ENCODE measurements at regions not wholly inside any gene's neighbourhood (a gene's known extent, or its start where the extent isn't known, plus 50 kb on each side); places are given as distances from the start of the nearest gene placed in this dataset.

DNA sequence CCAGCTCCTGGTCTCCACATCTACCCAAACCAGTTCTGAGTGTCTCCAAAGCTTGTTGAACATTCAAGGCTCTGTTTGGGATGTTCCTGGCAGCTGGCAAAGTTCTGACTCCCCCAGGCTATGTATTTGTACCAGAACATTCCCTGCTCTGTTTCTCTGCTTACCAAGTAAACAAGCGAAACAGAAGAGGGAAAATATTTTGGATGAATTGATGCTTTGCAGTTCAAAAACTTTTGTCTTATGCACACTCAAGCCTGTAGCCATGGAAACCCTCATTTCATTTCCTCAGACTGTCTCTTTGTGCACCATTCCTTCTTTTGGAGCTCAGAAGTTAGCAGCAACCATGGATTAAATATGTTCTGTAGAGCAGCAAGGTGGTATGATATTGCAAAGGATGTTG, 145.8 kb downstream of the ACTL7B start:
- H3K9me3 ChIP-seq, result no peaks in the 10 kb centered on the region
- intact Hi-C loops (cut with DNase I), result no loop called here
- no peaks in the 10 kb centered on the region for H3K36me3 ChIP-seq
- no peak for DNase-seq
- WGBS (ENCODE audit: insufficient coverage, low coverage, low lambda C conversion rate, missing lambda C conversion rate), result 67% methylated on average over 1 of the region's 1 CpG
- no peak for ATAC-seq
- H3K27me3 ChIP-seq, result no peaks in the 10 kb centered on the region
- H3K27ac ChIP-seq, result no peak overlapping the region
- TF ChIP-seq, protein P1, sequence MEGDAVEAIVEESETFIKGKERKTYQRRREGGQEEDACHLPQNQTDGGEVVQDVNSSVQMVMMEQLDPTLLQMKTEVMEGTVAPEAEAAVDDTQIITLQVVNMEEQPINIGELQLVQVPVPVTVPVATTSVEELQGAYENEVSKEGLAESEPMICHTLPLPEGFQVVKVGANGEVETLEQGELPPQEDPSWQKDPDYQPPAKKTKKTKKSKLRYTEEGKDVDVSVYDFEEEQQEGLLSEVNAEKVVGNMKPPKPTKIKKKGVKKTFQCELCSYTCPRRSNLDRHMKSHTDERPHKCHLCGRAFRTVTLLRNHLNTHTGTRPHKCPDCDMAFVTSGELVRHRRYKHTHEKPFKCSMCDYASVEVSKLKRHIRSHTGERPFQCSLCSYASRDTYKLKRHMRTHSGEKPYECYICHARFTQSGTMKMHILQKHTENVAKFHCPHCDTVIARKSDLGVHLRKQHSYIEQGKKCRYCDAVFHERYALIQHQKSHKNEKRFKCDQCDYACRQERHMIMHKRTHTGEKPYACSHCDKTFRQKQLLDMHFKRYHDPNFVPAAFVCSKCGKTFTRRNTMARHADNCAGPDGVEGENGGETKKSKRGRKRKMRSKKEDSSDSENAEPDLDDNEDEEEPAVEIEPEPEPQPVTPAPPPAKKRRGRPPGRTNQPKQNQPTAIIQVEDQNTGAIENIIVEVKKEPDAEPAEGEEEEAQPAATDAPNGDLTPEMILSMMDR (IDR thresholded peaks at IDR 0.05), result no peak
- no peak for TF ChIP-seq POLR2A (IDR thresholded peaks at IDR 0.05)
- no peaks in the 10 kb centered on the region for H3K4me1 ChIP-seq
- H3K4me3 ChIP-seq, result no peak overlapping the region

DNA sequence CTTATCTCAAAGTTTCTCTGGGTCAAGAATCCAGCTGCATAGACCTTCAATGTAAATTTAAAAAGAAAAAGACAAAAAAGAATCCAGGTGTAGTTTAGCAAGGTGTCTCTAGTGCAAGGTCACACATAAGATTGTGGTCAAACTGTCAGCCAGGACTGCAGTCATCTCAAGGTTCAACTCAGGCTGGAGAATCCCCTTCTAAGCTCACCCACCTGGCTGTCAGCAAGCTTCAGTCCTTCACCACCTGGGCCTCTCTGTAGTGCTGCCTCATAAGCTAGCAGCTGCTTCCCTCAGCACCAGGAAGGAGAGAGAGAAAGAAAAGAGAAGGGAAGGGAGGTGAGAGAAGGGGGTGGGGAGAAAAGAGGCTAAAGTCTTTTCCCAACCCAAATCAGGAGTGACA, 146.7 kb downstream of the ACTL7B start:
- H3K4me3 ChIP-seq, result no peak overlapping the region
- DNase-seq (no peak), ATAC-seq (no peak)
- H3K9me3 ChIP-seq, result no peaks in the 10 kb centered on the region
- no peaks in the 10 kb centered on the region for H3K27me3 ChIP-seq
- TF ChIP-seq POLR2A (IDR thresholded peaks at IDR 0.05), result no peak
- TF ChIP-seq, protein P1 (IDR thresholded peaks at IDR 0.05), result no peak
- no peaks in the 10 kb centered on the region for H3K36me3 ChIP-seq
- intact Hi-C loops (cut with DNase I), result no loop called here
- no peak overlapping the region for H3K27ac ChIP-seq
- no peaks in the 10 kb centered on the region for H3K4me1 ChIP-seq

DNA sequence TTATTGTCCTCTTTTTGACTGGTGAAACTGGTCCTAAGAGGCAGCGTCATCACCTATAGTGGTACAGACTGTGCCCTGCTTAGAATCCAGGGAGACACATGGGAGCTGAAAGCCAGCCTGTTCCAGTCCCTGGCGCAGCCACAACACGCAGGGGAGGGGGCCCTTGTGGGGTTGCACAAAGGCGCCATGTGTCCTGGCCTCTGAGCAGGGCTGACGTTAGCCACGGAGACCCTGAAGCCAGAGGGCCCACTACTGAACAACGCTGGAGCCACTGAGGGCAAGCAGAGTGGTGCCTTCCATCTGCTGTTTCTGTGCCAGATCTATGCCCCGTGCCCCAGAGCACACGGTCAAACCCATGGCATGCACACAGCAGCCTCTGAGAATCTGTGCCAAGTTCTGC, 147.3 kb downstream of the ACTL7B start:
- no peaks in the 10 kb centered on the region for H3K27me3 ChIP-seq
- no peaks in the 10 kb centered on the region for H3K4me1 ChIP-seq
- no peak overlapping the region for H3K27ac ChIP-seq
- DNase-seq (no peak), ATAC-seq (no peak)
- intact Hi-C loops (cut with DNase I), result no loop called here
- 60% methylated on average over 1 of the region's 9 CpGs for WGBS (ENCODE audit: insufficient coverage, low coverage, low lambda C conversion rate, missing lambda C conversion rate)
- no peaks in the 10 kb centered on the region for H3K9me3 ChIP-seq
- no peaks in the 10 kb centered on the region for H3K36me3 ChIP-seq
- H3K4me3 ChIP-seq, result no peak overlapping the region
- TF ChIP-seq POLR2A (IDR thresholded peaks at IDR 0.05), result no peak
- TF ChIP-seq, protein P1 (IDR thresholded peaks at IDR 0.05), result no peak

DNA sequence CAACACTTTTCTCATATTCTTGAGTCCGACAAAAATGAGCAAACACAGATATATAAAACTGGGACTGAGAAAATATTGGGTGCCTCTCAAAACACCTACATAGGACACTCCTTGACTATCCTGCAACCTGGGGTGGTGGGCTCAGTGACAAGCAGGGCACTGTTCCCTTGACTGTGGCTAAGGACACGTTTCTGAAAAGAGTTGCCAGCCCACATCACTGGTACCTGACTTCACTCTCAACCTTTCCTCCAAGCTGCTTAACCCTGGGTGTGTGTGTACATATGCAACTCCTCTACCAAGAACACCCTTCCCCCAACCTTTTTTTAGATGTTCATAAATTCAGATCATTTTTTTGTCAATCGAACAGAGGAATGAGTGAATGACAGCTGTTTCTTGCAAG, 148.7 kb downstream of the ACTL7B start:
- DNase-seq (no peak), ATAC-seq (no peak)
- H3K36me3 ChIP-seq, result no peaks in the 10 kb centered on the region
- no peaks in the 10 kb centered on the region for H3K4me1 ChIP-seq
- H3K27ac ChIP-seq, result no peak overlapping the region
- no peak for TF ChIP-seq POLR2A (IDR thresholded peaks at IDR 0.05)
- TF ChIP-seq, protein P1 (IDR thresholded peaks at IDR 0.05), result no peak
- 56% methylated on average over 3 of the region's 3 CpGs for WGBS (ENCODE audit: insufficient coverage, low coverage, low lambda C conversion rate, missing lambda C conversion rate)
- H3K9me3 ChIP-seq, result no peaks in the 10 kb centered on the region
- H3K27me3 ChIP-seq, result no peaks in the 10 kb centered on the region
- H3K4me3 ChIP-seq, result no peak overlapping the region
- intact Hi-C loops (cut with DNase I), result no loop called here

DNA sequence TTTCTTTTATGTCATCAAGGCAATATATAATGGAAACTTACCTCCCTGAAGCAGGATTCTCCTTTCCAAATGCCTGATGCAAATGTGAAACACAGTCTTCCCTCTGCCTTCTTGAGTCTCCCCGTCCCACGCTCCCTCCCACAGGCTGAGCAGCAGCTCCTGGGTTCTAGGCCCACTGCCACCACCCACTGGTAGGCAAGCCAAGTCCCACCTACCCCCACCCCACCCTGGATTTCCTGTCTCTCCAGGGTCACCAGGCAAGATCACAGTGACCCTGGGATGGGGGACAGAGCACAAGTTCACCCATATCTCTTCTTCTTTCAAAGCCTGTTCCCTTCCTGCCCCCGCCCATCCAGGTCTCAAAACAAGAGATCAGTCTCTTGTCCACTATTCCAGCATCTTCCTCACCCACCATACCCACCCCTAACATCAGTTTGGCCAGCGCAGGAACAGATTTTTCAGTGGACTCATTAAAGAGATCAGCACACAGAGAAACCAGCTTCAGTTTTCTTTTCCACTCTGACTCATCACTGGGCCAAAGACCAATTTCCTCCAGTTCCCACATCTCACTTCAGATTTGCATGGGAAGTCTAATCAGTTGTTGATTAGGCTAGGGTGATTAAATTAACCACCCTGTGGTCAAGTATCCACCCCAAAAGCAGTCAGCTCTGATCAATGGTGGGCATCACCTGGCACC, 151.5 kb downstream of the ACTL7B start:
- Histone ChIP-seq H3K9me3 (no peaks in the 10 kb centered on the region), H3K27ac (no peak overlapping the region), H3K36me3 (no peaks in the 10 kb centered on the region), H3K4me3 (no peak overlapping the region), H3K27me3 (no peaks in the 10 kb centered on the region), H3K4me1 (no peaks in the 10 kb centered on the region)
- WGBS (ENCODE audit: insufficient coverage, low coverage, low lambda C conversion rate, missing lambda C conversion rate), result 49% methylated on average over 2 of the region's 4 CpGs
- ATAC-seq (no peak), DNase-seq (no peak)
- intact Hi-C loops (cut with DNase I), result no loop called here
- TF ChIP-seq POLR2A (IDR thresholded peaks at IDR 0.05), result no peak
- TF ChIP-seq, protein P1 (IDR thresholded peaks at IDR 0.05), result no peak

All from right lobe of liver (tissue), 6 donors.